ENCODE measurements at regions not wholly inside any gene's neighbourhood (a gene's known extent, or its start where the extent isn't known, plus 50 kb on each side); places are given as distances from the start of the nearest gene placed in this dataset.
A peak's percentile ranks its signal among the peaks of the same experiment; 100 is the strongest.

- peak; percentile 82 for DNase-seq (ENCODE audit: low read depth, low spot score)
- in situ Hi-C loops (cut with HindIII; ENCODE audit: low pct_unique_long_range_greater_than_20kb, low sequenced_read_pairs), result no loop called here
These were observed 67.0 kb downstream of the CHRNA1 start for GRCh38 chr2:174697255-174697654.

- no peak for DNase-seq (ENCODE audit: low read depth, low spot score)
- in situ Hi-C loops (cut with HindIII; ENCODE audit: low pct_unique_long_range_greater_than_20kb, low sequenced_read_pairs), result no loop called here
These were observed 69.4 kb downstream of the CHRNA1 start for GRCh38 chr2:174694920-174695319.

DNA sequence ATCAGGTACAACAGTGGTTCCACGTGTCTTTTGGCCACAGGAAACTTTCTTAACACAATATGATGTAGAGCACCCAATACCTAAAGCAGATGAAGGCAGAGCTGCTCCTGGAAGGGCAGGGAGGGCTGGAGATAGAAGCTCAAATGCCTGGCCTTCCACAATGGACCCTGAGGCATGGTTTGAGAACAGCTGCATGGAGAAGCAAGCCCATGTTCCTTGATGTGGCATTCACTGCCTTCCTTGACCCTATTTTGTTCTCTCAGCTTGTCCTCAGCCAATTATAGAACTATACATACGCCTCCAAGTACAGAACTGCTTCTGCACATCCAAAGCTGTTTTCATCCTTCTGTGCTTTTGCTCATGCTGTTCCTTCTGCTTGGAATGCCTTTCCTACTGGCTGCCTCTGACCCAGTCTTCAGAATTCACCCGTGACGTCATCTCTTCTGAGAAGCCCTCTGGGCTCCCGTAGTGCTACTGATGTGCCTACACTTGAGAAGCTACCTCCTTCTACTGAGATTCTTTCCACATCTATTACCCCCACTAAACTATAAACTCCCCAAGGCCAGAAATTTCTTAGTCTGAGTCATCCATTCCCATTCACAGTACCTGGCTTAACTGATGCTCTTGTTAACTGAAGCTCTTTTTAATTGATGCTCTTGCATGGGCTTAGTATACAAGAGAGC lies 69.9 kb downstream of the CHRNA1 start:
- DNase-seq (ENCODE audit: low read depth, low spot score), result no peak
- in situ Hi-C loops (cut with HindIII; ENCODE audit: low pct_unique_long_range_greater_than_20kb, low sequenced_read_pairs), result no loop called here

- in situ Hi-C loops (cut with HindIII; ENCODE audit: low pct_unique_long_range_greater_than_20kb, low sequenced_read_pairs), result no loop called here
These were observed 70.9 kb downstream of the CHRNA1 start for GRCh38 chr2:174693344-174693743.

GRCh38 chr2:174692256-174692919 lies 71.9 kb downstream of the CHRNA1 start:
- DNase-seq (ENCODE audit: low read depth, low spot score), result no peak
- in situ Hi-C loops (cut with HindIII; ENCODE audit: low pct_unique_long_range_greater_than_20kb, low sequenced_read_pairs), result no loop called here

More at GRCh38 chr2:174693344-174693743, 70.9 kb downstream of the CHRNA1 start:
- DNase-seq (ENCODE audit: low read depth, low spot score), result no peak

- in situ Hi-C loops (cut with HindIII; ENCODE audit: low pct_unique_long_range_greater_than_20kb, low sequenced_read_pairs), result no loop called here
- DNase-seq (ENCODE audit: low read depth, low spot score), result peak; percentile 34
These were observed 73.0 kb downstream of the CHRNA1 start for GRCh38 chr2:174691201-174691779.

- no peak for DNase-seq (ENCODE audit: low read depth, low spot score)
- in situ Hi-C loops (cut with HindIII; ENCODE audit: low pct_unique_long_range_greater_than_20kb, low sequenced_read_pairs), result no loop called here
These were observed 74.2 kb downstream of the CHRNA1 start for GRCh38 chr2:174690026-174690425.

GRCh38 chr2:174688079-174688478 lies 76.2 kb downstream of the CHRNA1 start:
- in situ Hi-C loops (cut with HindIII; ENCODE audit: low pct_unique_long_range_greater_than_20kb, low sequenced_read_pairs), result no loop called here
- DNase-seq (ENCODE audit: low read depth, low spot score), result peak; percentile 54

GRCh38 chr2:174686430-174686829 lies 77.8 kb downstream of the CHRNA1 start:
- no peak for DNase-seq (ENCODE audit: low read depth, low spot score)
- in situ Hi-C loops (cut with HindIII; ENCODE audit: low pct_unique_long_range_greater_than_20kb, low sequenced_read_pairs), result no loop called here

DNA sequence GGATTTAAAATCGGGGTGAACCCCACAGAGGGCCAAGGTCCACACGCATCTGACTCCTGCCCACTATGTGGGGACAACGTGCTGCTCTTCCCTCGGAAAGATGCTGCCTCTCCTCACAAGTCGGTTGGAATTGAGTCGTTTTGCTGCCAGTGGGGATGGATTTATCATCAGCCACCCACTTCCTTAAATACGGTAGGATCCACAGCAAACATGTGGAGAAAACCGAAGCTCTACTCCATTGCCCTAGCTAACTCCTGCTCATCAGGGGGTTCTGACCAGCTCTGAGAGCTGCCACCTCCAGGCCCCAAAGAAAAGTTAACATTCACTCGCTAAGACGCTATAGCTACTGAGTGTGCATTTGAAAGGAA lies 80.9 kb downstream of the CHRNA1 start:
- in situ Hi-C loops (cut with HindIII; ENCODE audit: low pct_unique_long_range_greater_than_20kb, low sequenced_read_pairs), result no loop called here
- no peak for DNase-seq (ENCODE audit: low read depth, low spot score)

GRCh38 chr2:174682578-174683391 lies 81.5 kb downstream of the CHRNA1 start:
- peak; percentile 55 for DNase-seq (ENCODE audit: low read depth, low spot score)
- in situ Hi-C loops (cut with HindIII; ENCODE audit: low pct_unique_long_range_greater_than_20kb, low sequenced_read_pairs), result no loop called here

- no peak for DNase-seq (ENCODE audit: low read depth, low spot score)
- in situ Hi-C loops (cut with HindIII; ENCODE audit: low pct_unique_long_range_greater_than_20kb, low sequenced_read_pairs), result no loop called here
These were observed 82.2 kb downstream of the CHRNA1 start for GRCh38 chr2:174682007-174682577.

DNA sequence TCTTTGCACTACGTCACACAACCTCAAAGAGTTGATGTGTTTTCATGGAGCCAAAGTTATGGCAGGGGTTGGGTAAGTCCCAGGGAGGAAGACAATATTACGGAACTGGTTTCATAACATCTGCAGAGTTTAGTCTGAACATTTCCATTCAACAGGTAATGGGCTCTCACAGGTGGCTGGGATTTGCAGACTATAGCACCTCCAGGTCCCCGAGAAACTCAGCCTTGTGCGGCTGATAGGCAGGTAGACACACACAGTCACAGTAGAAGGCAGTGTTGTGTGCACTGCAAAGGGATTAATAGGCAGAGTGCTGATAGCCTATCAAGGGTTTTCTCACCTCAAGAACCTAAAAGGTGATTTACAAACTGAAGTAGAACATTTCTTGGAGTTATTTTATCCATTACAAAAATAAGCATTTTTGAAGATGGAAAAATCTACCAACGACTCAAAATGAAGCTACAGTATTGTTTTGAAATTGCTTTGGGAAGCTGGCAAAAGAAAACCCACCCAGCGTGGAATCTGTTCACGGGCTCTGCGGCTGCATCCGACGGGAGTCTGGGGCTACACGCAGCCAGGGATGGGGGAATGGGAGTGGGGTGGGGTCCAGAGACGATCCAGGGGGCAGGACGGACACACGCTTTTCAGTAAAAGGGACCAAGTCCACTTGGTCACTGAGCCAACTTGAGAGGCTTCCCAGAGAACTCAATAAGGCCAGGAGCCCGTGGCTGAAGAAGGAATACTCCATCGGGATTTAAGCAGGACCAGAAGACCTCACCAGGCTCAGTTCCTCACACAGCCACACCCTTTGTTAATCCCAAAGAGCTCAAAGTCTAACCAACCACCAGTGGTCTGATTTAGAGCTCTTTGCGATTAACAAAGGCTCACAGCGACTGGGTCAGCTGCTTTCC lies 82.9 kb downstream of the CHRNA1 start:
- peak; percentile 32 for DNase-seq (ENCODE audit: low read depth, low spot score)
- in situ Hi-C loops (cut with HindIII; ENCODE audit: low pct_unique_long_range_greater_than_20kb, low sequenced_read_pairs), result no loop called here

DNA sequence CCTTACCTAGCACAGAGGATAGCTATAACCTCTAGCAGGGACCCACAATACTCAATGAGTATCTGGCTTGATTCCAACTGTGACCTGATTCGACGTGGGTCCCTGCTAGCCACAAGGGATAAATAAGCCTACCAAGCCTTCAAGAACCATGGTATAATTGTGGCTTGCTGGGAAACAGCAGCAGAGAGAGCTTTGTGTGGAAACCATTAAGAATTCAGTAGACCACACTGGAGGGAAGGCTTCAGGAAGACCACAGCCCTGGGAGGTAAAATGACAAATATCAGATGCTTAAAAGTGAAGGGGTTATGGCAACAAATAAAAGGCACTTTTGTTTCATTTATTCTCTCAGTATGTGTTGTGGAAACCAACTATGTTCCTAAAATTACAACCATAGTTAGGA lies 82.6 kb upstream of the WIPF1 start:
- in situ Hi-C loops (cut with HindIII; ENCODE audit: low pct_unique_long_range_greater_than_20kb, low sequenced_read_pairs), result no loop called here
- DNase-seq (ENCODE audit: low read depth, low spot score), result no peak

GRCh38 chr2:174678395-174678794 lies 80.8 kb upstream of the WIPF1 start:
- no peak for DNase-seq (ENCODE audit: low read depth, low spot score)
- in situ Hi-C loops (cut with HindIII; ENCODE audit: low pct_unique_long_range_greater_than_20kb, low sequenced_read_pairs), result no loop called here

DNA sequence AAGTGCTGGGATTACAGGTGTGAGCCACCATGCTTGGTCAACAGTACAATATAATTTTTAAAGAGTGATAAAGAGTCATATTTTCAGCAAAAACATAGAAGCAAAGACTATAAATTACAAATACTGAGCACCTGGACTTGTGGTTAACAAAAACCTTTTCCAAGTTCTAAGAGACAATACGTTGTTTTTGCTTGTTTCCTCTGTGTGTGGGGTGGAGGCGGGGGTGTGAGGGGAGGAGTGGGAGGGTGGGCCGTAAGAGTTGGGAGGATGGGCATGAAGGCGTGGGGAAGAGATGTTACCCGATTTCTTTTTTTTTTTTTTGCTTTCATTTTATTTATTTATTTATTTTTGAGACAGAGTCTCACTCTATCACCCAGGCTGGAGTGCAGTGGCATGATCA lies 78.0 kb upstream of the WIPF1 start:
- in situ Hi-C loops (cut with HindIII; ENCODE audit: low pct_unique_long_range_greater_than_20kb, low sequenced_read_pairs), result no loop called here
- no peak for DNase-seq (ENCODE audit: low read depth, low spot score)

GRCh38 chr2:174673876-174674275 lies 76.3 kb upstream of the WIPF1 start:
- no peak for DNase-seq (ENCODE audit: low read depth, low spot score)
- in situ Hi-C loops (cut with HindIII; ENCODE audit: low pct_unique_long_range_greater_than_20kb, low sequenced_read_pairs), result no loop called here

Data from SK-MEL-5 (cell line).